ENCODE measurements at regions not wholly inside any gene's neighbourhood (a gene's known extent, or its start where the extent isn't known, plus 50 kb on each side); places are given as distances from the start of the nearest gene placed in this dataset.
A peak's percentile ranks its signal among the peaks of the same experiment; 100 is the strongest.

GRCh38 chr2:43030551-43031307 is 195.7 kb downstream of the ZFP36L2 start:
- no peak for DNase-seq

GRCh38 chr2:43029186-43029585 is 197.2 kb downstream of the ZFP36L2 start:
- DNase-seq: no peak

- no peak for DNase-seq
These were observed 198.2 kb downstream of the ZFP36L2 start for GRCh38 chr2:43028188-43028587.

- DNase-seq: no peak
These were observed 199.1 kb downstream of the ZFP36L2 start for GRCh38 chr2:43027097-43027873.

GRCh38 chr2:43026426-43027096 is 199.8 kb downstream of the ZFP36L2 start:
- no peak for DNase-seq

GRCh38 chr2:43025709-43026295 is 200.6 kb downstream of the ZFP36L2 start:
- DNase-seq: no peak

- peak; percentile 42 for DNase-seq
These were observed 201.8 kb downstream of the ZFP36L2 start for GRCh38 chr2:43024515-43025011.

- DNase-seq: no peak
These were observed 202.5 kb downstream of the ZFP36L2 start for GRCh38 chr2:43023791-43024514.

GRCh38 chr2:43022896-43023295 is 203.5 kb downstream of the ZFP36L2 start:
- DNase-seq: no peak

- DNase-seq: no peak
These were observed 204.5 kb downstream of the ZFP36L2 start for GRCh38 chr2:43021791-43022509.

GRCh38 chr2:43020990-43021669 is 205.3 kb downstream of the ZFP36L2 start:
- DNase-seq: no peak

GRCh38 chr2:43020296-43020695 is 206.1 kb downstream of the ZFP36L2 start:
- DNase-seq: no peak

- DNase-seq: no peak
These were observed 206.7 kb downstream of the ZFP36L2 start for GRCh38 chr2:43019536-43020183.

- DNase-seq: no peak
These were observed 207.4 kb downstream of the ZFP36L2 start for GRCh38 chr2:43019025-43019367.

- DNase-seq: no peak
These were observed 208.0 kb downstream of the ZFP36L2 start for GRCh38 chr2:43018179-43019024.

- DNase-seq: no peak
These were observed 212.5 kb downstream of the ZFP36L2 start for GRCh38 chr2:43013821-43014345.

- DNase-seq: no peak
These were observed 213.4 kb downstream of the ZFP36L2 start for GRCh38 chr2:43012966-43013365.

- DNase-seq: no peak
These were observed 215.3 kb downstream of the ZFP36L2 start for GRCh38 chr2:43011158-43011491.

GRCh38 chr2:43010438-43011157 is 215.8 kb downstream of the ZFP36L2 start:
- peak; percentile 8 for DNase-seq
